ENCODE measurements at regions not wholly inside any gene's neighbourhood (a gene's known extent, or its start where the extent isn't known, plus 50 kb on each side); places are given as distances from the start of the nearest gene placed in this dataset.

DNA sequence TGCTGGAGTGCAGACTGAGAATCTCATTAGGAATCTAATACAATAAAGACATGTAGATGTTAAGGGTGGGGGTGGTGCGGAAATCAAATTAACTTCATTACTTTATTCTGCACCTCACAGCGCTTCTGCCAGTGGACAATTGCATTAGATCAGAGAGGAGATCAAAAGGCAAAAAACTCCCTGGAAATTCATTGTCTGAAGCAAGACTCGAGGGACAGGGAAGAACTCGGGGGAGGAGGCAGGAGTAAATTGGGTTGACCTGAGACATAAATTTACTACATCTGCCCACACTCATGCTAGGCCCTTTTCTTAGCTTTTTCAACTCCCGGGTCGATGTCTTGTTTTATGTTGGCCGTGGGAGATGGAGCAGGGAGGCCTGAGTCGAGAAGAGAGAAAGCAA, 315.4 kb downstream of the SPATA17 start:
- TF ChIP-seq, protein P1, sequence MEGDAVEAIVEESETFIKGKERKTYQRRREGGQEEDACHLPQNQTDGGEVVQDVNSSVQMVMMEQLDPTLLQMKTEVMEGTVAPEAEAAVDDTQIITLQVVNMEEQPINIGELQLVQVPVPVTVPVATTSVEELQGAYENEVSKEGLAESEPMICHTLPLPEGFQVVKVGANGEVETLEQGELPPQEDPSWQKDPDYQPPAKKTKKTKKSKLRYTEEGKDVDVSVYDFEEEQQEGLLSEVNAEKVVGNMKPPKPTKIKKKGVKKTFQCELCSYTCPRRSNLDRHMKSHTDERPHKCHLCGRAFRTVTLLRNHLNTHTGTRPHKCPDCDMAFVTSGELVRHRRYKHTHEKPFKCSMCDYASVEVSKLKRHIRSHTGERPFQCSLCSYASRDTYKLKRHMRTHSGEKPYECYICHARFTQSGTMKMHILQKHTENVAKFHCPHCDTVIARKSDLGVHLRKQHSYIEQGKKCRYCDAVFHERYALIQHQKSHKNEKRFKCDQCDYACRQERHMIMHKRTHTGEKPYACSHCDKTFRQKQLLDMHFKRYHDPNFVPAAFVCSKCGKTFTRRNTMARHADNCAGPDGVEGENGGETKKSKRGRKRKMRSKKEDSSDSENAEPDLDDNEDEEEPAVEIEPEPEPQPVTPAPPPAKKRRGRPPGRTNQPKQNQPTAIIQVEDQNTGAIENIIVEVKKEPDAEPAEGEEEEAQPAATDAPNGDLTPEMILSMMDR (IDR thresholded peaks at IDR 0.05), result no peak
- no peaks in the 10 kb centered on the region for H3K36me3 ChIP-seq
- no peak overlapping the region for H3K27ac ChIP-seq
- intact Hi-C loops (cut with DNase I; ENCODE audit: low total_unique reads), result no loop called here
- no peaks in the 10 kb centered on the region for H3K27me3 ChIP-seq
- no peak overlapping the region for H3K4me3 ChIP-seq
- no peak for DNase-seq
- no peaks in the 10 kb centered on the region for H3K9me3 ChIP-seq
- H3K4me1 ChIP-seq, result no peaks in the 10 kb centered on the region

DNA sequence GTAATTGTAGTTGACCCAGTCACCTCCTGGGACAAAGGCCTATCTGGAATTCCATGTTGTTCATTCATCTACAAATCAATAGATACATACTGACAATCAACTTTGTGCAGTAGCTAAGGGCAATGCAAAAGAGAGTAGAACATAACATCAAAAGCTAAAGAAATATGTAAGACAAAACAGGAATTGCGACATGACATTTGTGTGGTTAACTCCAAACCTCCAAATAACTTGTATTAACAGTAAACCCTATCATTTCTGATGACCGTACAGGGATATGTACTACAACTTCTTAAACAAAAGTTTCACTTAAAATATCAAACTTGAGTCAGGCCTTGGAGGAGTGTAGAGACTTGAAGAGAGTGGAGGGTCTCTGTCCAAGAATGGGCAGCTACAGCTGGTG, 317.6 kb downstream of the SPATA17 start:
- Histone ChIP-seq H3K27ac (no peak overlapping the region), H3K9me3 (no peaks in the 10 kb centered on the region), H3K4me3 (no peak overlapping the region), H3K36me3 (no peaks in the 10 kb centered on the region), H3K4me1 (no peaks in the 10 kb centered on the region), H3K27me3 (no peaks in the 10 kb centered on the region)
- TF ChIP-seq, protein P1 (IDR thresholded peaks at IDR 0.05), result no peak
- DNase-seq, result no peak
- intact Hi-C loops (cut with DNase I; ENCODE audit: low total_unique reads), result no loop called here

DNA sequence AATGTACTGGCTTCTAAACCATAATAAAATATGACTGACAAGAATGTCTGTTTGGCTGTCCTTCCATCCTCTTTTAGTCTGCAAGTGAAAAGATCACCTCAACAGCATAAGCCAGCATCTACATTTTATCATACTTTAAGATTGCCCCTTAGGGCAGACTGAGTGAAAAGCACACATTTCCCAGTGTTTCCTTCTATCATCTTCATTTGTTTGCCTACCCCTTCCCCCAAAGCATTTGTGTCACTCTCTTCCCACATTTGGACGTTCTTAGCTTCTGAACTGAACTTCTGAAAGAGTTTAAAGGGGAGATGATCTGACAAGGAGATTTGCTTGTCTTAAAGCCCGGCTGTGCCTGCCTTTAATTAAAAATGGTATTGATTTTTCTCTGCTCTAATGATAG, 322.2 kb downstream of the SPATA17 start:
- Histone ChIP-seq H3K4me1 (no peaks in the 10 kb centered on the region), H3K4me3 (no peak overlapping the region), H3K27ac (no peak overlapping the region), H3K9me3 (no peaks in the 10 kb centered on the region), H3K27me3 (no peaks in the 10 kb centered on the region), H3K36me3 (no peaks in the 10 kb centered on the region)
- intact Hi-C loops (cut with DNase I; ENCODE audit: low total_unique reads), result no loop called here
- DNase-seq, result no peak
- TF ChIP-seq, protein P1 (IDR thresholded peaks at IDR 0.05), result no peak

DNA sequence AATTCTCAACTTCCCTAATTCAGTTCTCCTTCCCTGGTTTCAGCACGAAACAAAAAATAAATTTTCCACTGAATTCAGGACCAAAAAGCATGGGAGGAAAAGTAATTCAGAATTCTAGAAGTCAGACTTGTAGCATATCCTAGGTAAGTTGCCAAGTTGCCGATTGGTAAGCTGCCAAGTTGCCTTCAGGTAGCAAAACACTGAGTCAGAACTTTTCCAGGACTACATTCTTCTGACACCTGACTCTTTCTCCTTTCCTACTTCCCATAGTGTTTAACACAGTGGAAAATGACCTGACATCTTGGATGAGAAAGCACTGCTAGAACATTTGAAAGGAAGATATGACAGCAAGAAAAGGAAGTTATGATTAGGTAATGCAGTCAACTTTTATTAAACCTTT, 322.8 kb downstream of the SPATA17 start:
- no peaks in the 10 kb centered on the region for H3K27me3 ChIP-seq
- no peaks in the 10 kb centered on the region for H3K9me3 ChIP-seq
- no peaks in the 10 kb centered on the region for H3K36me3 ChIP-seq
- DNase-seq, result no peak
- TF ChIP-seq, protein P1 (IDR thresholded peaks at IDR 0.05), result no peak
- H3K4me3 ChIP-seq, result no peak overlapping the region
- no peak overlapping the region for H3K27ac ChIP-seq
- intact Hi-C loops (cut with DNase I; ENCODE audit: low total_unique reads), result no loop called here
- H3K4me1 ChIP-seq, result no peaks in the 10 kb centered on the region

DNA sequence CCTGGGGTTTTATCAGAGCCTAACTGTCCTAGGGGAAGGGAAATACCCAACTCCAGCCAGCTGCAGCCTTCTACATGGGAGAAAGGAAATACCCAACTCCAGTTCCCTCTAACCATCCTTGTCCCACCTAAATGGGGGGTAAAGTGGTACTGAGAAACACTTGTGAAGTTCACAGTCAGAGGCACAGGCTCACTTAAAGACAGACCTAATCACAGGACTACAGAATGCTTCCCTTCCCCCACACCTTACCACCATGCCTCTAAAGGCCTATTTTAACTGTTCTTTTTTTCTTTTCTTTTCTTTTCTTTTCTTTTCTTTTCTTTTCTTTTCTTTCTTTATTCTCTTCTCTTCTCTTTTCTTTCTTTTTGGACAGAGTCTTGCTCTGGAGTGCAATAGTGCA, 324.6 kb downstream of the SPATA17 start:
- DNase-seq, result no peak
- no peaks in the 10 kb centered on the region for H3K27me3 ChIP-seq
- H3K4me1 ChIP-seq, result no peaks in the 10 kb centered on the region
- H3K27ac ChIP-seq, result no peak overlapping the region
- no peaks in the 10 kb centered on the region for H3K36me3 ChIP-seq
- TF ChIP-seq, protein P1 (IDR thresholded peaks at IDR 0.05), result no peak
- intact Hi-C loops (cut with DNase I; ENCODE audit: low total_unique reads), result no loop called here
- no peaks in the 10 kb centered on the region for H3K9me3 ChIP-seq
- H3K4me3 ChIP-seq, result no peak overlapping the region

DNA sequence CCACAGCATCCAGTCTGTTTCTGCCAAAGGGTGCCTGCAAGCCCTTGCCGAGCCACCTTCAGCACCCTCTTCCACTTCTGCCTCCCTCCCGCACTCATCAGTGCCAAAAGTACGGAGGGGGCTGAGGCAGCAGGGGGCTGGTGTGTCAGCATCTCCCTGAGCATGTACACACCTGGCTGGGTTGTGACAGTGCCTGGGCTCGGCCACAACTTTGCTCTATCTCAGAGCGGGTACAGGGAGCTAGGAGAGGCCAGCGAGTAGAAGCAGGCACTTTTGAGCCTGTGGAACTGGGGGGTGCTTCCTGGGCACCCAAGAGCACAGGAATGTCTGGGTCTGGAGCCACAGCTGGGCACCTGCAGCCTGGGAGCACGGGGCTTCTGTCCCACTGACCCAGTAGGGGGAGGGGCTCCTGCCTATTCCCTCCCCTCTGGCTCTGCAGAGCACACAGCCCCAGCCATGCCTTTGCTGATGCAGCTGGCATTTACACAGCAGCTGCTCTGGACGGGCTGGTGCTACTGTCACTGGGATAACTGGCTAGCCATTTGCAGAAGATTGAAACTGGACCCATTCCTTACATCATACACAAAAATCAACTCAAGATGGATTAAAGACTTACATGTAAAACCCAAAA, 319.8 kb upstream of the RRP15 start:
- no peaks in the 10 kb centered on the region for H3K36me3 ChIP-seq
- TF ChIP-seq, protein P1 (IDR thresholded peaks at IDR 0.05), result no peak
- H3K27me3 ChIP-seq, result no peaks in the 10 kb centered on the region
- H3K4me3 ChIP-seq, result no peak overlapping the region
- intact Hi-C loops (cut with DNase I; ENCODE audit: low total_unique reads), result no loop called here
- H3K4me1 ChIP-seq, result no peaks in the 10 kb centered on the region
- no peak for DNase-seq
- H3K27ac ChIP-seq, result no peak overlapping the region
- H3K9me3 ChIP-seq, result peaks cover 0 to 12% (median 0%) of the 10 kb centered on the region in 3 donors

All from tibial artery (tissue), 4 donors.